ENCODE measurements at regions not wholly inside any gene's neighbourhood (a gene's known extent, or its start where the extent isn't known, plus 50 kb on each side); places are given as distances from the start of the nearest gene placed in this dataset.

- Mint-ChIP-seq H3K27ac (no peak overlapping the region), H3K36me3 (ENCODE audit: low read depth) (no peaks in the 10 kb centered on the region), H3K9me3 (peaks cover 1% of the 10 kb centered on the region), H3K4me3 (no peak overlapping the region), H3K27me3 (no peaks in the 10 kb centered on the region), H3K4me1 (peaks cover 10% of the 10 kb centered on the region)
- DNase-seq (no peak), ATAC-seq (ENCODE audit: low read depth) (no peak)
- CTCF ChIA-PET: interaction anchor here (1.3 kb wide), 1 partner anchor 20 kb away, joined by 5 read pairs; no protein-coding TSS in a partner anchor
- intact Hi-C loops (cut with micrococcal nuclease): no loop called here
- TF ChIP-seq, protein P1, sequence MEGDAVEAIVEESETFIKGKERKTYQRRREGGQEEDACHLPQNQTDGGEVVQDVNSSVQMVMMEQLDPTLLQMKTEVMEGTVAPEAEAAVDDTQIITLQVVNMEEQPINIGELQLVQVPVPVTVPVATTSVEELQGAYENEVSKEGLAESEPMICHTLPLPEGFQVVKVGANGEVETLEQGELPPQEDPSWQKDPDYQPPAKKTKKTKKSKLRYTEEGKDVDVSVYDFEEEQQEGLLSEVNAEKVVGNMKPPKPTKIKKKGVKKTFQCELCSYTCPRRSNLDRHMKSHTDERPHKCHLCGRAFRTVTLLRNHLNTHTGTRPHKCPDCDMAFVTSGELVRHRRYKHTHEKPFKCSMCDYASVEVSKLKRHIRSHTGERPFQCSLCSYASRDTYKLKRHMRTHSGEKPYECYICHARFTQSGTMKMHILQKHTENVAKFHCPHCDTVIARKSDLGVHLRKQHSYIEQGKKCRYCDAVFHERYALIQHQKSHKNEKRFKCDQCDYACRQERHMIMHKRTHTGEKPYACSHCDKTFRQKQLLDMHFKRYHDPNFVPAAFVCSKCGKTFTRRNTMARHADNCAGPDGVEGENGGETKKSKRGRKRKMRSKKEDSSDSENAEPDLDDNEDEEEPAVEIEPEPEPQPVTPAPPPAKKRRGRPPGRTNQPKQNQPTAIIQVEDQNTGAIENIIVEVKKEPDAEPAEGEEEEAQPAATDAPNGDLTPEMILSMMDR (IDR thresholded peaks at IDR 0.05): no peak
- POLR2A ChIA-PET: no interaction called here
These were observed 104.1 kb upstream of the BASP1 start for GRCh38 chr5:17113174-17113958.

DNA sequence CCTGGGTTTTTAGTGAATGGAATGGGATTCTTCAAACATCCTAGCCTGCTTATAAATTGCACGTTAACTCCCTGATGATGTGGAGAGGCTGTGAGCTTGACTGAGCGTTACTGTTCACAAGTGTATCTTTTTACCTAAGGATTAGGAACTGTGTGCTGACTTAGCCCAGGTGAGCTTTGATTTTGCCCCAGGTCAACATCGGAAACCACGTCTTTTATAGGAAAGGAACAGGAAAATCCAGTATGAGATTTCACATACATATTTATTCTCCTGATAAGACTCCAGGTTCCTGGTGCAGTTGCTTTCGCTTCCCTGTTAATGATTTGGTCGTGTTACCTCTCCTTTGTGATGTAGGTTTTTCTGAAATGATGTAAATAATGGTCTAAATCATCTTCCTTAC lies 103.2 kb upstream of the BASP1 start:
- ATAC-seq (ENCODE audit: low read depth): no peak
- CTCF ChIA-PET: interaction anchor here (1.3 kb wide), 1 partner anchor 18 kb away, joined by 8 read pairs; no protein-coding TSS in a partner anchor
- H3K36me3 Mint-ChIP-seq (ENCODE audit: low read depth): no peaks in the 10 kb centered on the region

GRCh38 chr5:17114715-17115599 lies 102.5 kb upstream of the BASP1 start:
- Mint-ChIP-seq H3K27me3 (no peaks in the 10 kb centered on the region), H3K4me1 (peaks cover 7% of the 10 kb centered on the region), H3K4me3 (no peak overlapping the region), H3K9me3 (peaks cover 1% of the 10 kb centered on the region), H3K36me3 (ENCODE audit: low read depth) (no peaks in the 10 kb centered on the region), H3K27ac (no peak overlapping the region)
- POLR2A ChIA-PET: no interaction called here
- CTCF ChIA-PET: interaction anchor here (1.3 kb wide), 1 partner anchor 18 kb away, joined by 8 read pairs; no protein-coding TSS in a partner anchor
- DNase-seq: no peak
- intact Hi-C loops (cut with micrococcal nuclease): no loop called here
- TF ChIP-seq, protein P1 (IDR thresholded peaks at IDR 0.05): no peak
- no peak for ATAC-seq (ENCODE audit: low read depth)

More for the DNA sequence above, 103.2 kb upstream of the BASP1 start:
- intact Hi-C loops (cut with micrococcal nuclease): no loop called here
- Mint-ChIP-seq H3K4me1 (peaks cover 14% of the 10 kb centered on the region), H3K27ac (no peak overlapping the region), H3K9me3 (peaks cover 1% of the 10 kb centered on the region), H3K27me3 (no peaks in the 10 kb centered on the region), H3K4me3 (no peak overlapping the region)
- TF ChIP-seq, protein P1 (IDR thresholded peaks at IDR 0.05): no peak
- POLR2A ChIA-PET: no interaction called here
- no peak for DNase-seq

DNA sequence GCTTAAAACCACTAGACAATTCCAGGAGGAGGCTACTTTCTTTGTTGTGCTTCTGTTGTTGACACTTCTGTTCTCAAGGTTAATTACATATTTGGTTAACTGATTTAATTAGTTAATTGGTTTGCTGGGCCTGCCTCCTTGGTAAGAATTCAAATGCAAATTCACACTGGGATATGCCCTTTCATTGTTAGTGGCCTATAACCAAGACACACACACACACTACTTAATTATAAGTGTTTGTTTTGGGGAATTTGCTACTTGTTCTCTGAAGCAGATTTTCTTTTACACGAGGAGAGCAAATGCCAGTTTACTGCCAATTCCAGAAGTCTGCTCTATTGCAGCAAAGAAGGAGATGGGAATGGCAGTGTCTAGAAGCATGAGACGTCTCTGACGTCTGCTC lies 101.6 kb upstream of the BASP1 start:
- H3K4me1 Mint-ChIP-seq: peaks cover 7% of the 10 kb centered on the region
- H3K9me3 Mint-ChIP-seq: peaks cover 1% of the 10 kb centered on the region
- intact Hi-C loops (cut with micrococcal nuclease): no loop called here
- ChIA-PET POLR2A (no interaction called here), CTCF (no interaction called here)
- TF ChIP-seq, protein P1 (IDR thresholded peaks at IDR 0.05): no peak
- no peak for ATAC-seq (ENCODE audit: low read depth)
- no peak overlapping the region for H3K27ac Mint-ChIP-seq
- no peak for DNase-seq
- no peaks in the 10 kb centered on the region for H3K36me3 Mint-ChIP-seq (ENCODE audit: low read depth)
- no peak overlapping the region for H3K4me3 Mint-ChIP-seq
- no peaks in the 10 kb centered on the region for H3K27me3 Mint-ChIP-seq

- Mint-ChIP-seq H3K36me3 (ENCODE audit: low read depth) (no peaks in the 10 kb centered on the region), H3K27ac (peak overlapping the region; percentile 5), H3K27me3 (no peaks in the 10 kb centered on the region), H3K9me3 (no peaks in the 10 kb centered on the region), H3K4me1 (peaks cover 7% of the 10 kb centered on the region), H3K4me3 (no peak overlapping the region)
- ATAC-seq (ENCODE audit: low read depth) (peak; percentile 95), DNase-seq (no peak)
- CTCF ChIA-PET: interaction anchor here (1.6 kb wide), 1 partner anchor 14 kb away, joined by 7 read pairs; no protein-coding TSS in a partner anchor
- POLR2A ChIA-PET: no interaction called here
- TF ChIP-seq, protein P1 (IDR thresholded peaks at IDR 0.05): no peak
- intact Hi-C loops (cut with micrococcal nuclease): no loop called here
These were observed 98.8 kb upstream of the BASP1 start for GRCh38 chr5:17118631-17119030.
